AG08396 (cell line): ENCODE measurements at regions not wholly inside any gene's neighbourhood (a gene's known extent, or its start where the extent isn't known, plus 50 kb on each side); places are given as distances from the start of the nearest gene placed in this dataset.
A peak's percentile ranks its signal among the peaks of the same experiment; 100 is the strongest.

ENCODE experiments used
- DNase-seq: peaks from one replicate; pipeline ENCODE4 v3.0.0; 2012; ENCODE audit warnings: low spot score, mixed read lengths

- peak; percentile 36 for DNase-seq
These were observed 91.5 kb upstream of the BEND6 start for GRCh38 chr6:56863366-56863765.

DNA sequence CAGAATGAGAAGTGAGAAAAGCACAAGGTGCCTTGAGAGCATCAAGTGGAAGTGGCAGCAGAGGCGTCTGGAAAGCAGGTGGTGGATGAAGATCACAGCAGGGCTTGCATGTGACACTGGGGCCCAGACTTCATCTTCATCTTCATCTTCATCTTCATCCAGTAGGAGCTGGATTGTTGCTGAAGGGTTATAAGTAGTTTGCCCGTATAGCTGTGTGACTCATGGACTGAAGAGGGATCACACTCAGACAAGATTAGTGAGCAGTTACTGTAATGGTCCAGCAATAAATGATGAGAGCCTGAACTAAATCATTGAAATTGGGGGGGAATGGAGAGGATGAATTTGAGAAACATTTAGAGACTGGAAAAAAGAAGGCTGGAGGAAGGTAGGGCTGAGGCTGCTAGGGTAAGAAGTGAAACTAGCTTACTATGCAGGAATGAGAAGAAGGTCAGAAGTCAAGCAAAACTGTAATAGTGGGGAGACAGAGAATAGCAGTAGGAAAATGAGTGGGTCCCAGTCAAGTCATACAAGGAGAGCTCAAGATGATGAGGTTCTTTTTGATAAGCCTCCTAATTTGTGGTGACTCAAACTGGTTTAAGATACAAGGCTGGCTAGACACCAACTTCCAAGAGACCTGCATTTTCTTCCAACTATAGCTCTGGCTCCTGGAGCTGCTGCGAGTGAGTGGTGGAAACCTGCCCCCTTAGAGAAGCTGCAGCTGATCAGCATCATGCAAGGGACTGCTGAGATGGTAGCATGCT, 92.3 kb upstream of the BEND6 start:
- no peak for DNase-seq

DNA sequence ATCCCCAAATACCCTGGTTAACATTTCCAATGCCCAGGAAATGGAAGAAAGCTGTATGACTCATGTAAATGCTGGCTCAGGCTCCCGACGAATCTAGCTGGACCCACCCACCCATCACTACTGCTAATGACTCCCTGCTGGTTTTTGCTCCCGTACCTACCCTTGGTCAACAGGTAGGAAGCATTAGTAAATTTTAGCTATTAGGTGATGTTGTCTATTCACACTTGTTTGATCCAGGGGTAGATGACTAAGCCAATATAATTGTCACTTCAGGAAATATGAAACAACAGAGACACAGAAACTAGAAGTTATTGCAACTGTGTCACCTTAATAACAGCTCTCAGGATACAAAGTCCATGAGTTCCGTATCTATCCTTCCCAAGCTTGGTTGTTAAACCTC, 94.4 kb upstream of the BEND6 start:
- DNase-seq, result peak; percentile 15

DNA sequence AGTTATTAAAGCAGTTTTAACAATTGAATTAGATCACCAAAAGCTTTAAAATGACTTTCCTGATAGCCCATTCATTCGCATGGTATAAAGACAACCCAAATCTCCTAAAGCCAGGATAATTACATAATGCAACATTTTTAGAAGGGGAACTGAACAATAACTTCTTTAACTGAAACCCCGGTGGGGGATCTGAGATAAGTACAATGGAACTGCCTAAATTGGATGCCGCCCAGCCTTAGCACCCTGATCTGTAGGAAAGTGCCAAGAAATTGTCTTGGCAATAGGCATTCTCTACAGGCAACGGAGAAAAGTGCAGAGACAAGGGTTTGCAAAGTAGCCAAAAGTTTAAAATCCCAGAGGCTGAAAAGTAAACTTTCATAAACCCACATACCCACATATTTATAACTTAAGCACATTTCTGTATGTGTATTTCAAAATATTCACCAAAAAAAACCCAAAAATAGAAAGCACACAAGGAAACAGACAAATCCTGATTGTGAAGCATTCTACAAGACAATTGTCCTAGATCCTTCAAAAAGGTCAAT, 98.8 kb upstream of the BEND6 start:
- DNase-seq, result no peak

DNA sequence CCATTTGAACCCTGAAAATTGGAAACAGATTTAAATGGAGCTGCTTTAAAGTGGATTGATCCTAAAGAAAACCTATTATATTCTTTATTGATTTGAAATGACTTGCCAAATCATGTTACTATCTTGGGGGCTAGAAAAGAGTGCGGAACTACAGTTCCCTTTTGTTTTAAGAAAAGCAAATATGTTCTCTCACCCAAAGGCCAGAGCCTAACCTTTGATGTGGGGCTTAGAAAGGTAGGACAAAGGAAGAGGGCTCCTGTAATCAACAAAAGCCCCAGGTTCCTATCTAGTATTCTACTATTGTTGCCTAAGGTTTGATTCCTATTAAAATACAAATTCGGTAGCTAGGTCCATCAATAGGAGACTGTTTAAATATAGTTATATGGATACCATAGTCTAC, 100.8 kb upstream of the BEND6 start:
- no peak for DNase-seq

GRCh38 chr6:56853541-56853940, 101.4 kb upstream of the BEND6 start:
- DNase-seq, result no peak

DNA sequence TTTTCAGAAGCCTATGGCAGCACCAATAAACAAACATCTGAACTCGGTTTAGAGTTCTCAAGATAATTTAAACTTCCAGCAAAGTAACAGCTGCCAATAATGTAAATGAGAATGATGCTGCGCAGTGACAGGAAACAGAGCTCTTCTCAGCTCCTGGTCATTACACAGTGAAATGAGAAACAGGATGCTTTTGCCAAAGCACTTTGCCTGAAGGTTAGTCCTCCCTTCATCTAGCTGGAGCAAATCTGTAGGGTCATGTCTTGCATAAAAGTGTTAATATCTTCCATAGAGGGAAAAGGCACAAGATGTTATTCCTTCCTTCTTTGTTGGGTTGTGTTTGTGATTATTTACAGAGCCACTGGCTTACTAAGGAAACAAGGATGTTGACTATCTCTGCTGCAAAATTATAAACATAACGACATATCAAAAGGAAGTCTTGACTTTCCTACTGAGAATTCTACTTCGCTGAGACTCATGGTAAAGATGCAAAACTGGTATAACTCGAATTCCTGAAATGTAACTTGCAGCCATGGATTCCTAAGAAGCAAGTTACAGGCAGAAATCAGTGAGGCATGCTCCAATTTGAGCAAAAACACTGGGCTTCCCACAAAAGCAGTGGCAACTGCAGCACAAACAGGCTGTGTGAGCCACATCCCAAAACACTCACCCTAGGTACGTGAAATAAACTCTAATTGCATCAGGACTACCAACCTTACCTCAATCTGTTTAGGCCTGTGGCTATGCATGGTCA, 102.5 kb upstream of the BEND6 start:
- DNase-seq, result no peak

GRCh38 chr6:56851541-56852259, 103.2 kb upstream of the BEND6 start:
- DNase-seq, result peak; percentile 68

GRCh38 chr6:56851074-56851473, 103.8 kb upstream of the BEND6 start:
- DNase-seq, result peak; percentile 47

DNA sequence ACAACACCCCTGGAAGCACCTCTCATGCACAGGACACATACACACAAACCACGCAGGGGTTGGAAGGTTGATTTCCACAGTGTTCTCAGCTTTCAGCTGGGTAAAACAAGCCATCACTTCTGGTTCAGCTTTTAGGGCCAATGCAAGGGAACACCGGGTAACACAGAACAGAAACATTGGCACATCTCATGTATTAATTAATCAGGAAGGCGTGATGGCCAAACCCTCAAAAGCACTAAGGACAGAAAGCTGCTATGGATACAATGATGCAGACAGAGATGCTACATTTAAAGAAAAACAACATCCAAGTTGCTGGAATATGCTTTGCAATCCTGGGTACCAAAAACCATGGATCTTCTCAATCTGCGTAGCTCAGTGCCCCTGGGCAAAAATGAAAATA, 104.3 kb upstream of the BEND6 start:
- no peak for DNase-seq

- DNase-seq, result peak; percentile 23
These were observed 105.0 kb upstream of the BEND6 start for GRCh38 chr6:56849896-56850295.

GRCh38 chr6:56848105-56848504, 106.8 kb upstream of the BEND6 start:
- no peak for DNase-seq

GRCh38 chr6:56845032-56845431, 109.9 kb upstream of the BEND6 start:
- DNase-seq, result no peak

DNA sequence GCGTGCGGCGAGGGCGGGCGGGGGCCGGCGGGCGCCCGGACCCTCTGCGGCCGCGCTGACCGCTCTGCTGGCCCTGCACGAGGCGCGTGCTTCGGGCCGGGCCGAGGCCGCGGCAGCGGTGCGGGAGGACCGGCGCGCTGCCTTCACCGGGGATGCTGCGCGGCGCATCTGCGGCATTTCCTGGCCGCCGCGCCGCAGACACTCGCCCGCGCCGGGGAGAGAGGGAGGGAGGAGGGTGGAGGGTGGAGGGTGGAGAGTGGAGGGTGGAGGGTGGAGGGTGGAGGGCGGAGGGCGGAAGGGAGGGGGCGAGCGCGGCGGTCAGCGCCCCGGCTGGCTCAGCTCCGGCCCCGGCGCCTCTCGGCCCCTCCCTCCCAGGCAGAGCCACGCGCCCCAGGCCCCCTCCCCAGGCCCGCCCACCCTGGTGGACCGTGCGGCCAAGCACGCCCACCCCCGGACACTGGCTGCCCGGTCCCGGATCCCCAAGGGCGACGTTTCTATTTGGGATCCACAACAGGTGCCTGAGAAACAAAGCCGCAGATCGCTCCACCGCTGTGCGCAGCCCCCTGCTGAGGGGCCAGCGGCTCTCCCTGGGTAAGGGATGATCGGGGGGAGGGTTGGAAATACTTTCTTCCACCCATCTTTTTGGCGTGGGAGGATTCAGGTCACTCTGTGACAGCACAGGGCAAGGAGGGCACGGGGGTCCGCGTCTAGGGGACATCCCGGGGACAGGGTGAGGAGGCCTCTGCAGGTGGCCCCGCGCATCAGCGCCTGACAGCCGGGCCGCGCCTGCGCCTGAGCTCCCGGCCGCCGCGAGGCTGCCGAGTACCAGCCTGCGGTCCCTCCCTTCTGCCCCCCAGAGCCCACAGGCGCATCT, 111.2 kb upstream of the BEND6 start:
- DNase-seq, result peak; percentile 85

DNA sequence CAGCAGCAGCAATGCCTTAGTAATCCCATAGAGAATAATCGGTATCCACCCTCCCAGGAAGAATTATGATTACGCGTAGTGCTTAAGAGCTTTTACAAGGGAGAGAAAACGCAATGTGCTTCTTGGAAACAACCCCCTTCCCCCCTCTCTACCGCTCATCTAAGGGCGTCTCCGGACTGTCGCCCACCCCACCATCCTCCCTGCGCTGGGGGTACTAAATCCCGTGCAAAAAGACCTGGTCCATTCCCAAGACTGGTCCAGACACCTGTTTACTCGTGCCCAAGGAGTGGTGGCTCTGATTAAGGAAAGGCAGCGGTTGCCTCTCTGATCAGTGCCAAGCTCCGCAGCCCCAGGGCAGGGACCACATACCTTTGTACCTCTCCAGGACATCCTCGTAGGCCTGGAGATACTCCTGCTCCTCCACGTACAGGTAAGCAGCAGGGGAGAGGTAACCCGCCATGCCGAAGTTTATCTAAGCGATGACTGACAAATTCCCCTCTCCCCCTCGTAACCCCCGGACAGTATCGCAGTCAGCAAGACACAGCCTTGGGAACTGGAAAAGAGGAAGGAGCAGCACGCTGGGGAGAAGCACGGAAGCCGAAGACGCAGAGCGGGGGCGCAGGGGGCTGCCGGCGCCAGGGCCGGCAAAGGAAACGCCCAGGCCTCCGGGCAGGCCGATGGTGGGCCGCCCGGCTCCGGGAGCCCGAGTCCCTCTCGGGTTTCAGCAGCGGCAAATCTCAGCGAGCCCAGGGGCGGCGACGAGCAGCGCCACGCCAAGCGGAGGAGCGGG, 112.0 kb upstream of the BEND6 start:
- peak; percentile 53 for DNase-seq

DNA sequence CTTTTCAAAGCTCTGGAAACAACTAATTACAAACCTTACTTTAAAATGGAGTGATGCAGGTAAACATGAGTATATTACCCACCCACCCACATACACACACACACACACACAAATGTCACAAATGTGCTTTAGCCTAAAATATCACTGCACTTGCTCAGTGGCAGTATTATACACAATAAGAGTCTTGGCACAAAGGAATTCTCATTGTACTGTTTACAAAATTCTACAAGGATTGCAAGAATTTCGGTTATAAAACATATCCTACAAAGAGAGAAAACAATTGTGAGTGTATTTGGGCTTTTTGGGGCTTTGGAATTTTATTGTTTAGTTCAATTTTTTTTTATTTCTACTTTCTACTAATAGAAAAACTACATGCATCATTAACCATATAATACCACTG, 113.2 kb upstream of the BEND6 start:
- no peak for DNase-seq

DNA sequence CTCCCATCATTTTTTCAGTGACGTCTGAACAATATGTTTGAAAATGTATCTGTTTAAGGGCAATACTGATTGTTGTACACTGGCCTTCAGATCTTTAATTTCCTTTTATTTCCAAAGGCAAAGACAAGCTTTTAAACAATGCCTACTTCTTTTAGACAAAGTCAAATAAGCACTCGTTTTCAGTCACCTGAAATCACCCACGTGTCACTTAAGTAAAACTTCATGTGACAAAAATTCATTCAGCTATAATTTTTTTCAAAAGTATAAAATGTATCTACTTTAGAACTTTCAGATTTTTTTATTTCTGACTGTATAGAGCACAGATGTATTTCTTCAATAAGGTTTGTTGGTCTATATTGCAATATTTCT, 113.5 kb upstream of the BEND6 start:
- DNase-seq, result no peak

GRCh38 chr6:56840467-56841380, 114.2 kb upstream of the BEND6 start:
- DNase-seq, result peak; percentile 65

GRCh38 chr6:56839533-56840183, 115.2 kb upstream of the BEND6 start:
- no peak for DNase-seq
